Nephron progenitor cell (in vitro differentiated cells): ENCODE measurements at regions not wholly inside any gene's neighbourhood (a gene's known extent, or its start where the extent isn't known, plus 50 kb on each side); places are given as distances from the start of the nearest gene placed in this dataset.

Experiments
- DNase-seq: peaks from one replicate; pipeline ENCODE4 v3.0.0; 2021
- H3K27ac Mint-ChIP-seq: 2 replicates; pipeline ENCODE4 v1.8.0; 2021; ENCODE audit warnings: mild to moderate bottlenecking, moderate library complexity, mixed read lengths
- H3K27me3 Mint-ChIP-seq: 2 replicates; pipeline ENCODE4 v1.8.0; 2021; ENCODE audit warnings: mild to moderate bottlenecking, low read depth, mixed read lengths; ENCODE audit not compliant: poor library complexity
- H3K36me3 Mint-ChIP-seq: 2 replicates; pipeline ENCODE4 v1.8.0; 2021; ENCODE audit warnings: low read depth, mixed read lengths
- H3K4me1 Mint-ChIP-seq: 2 replicates; pipeline ENCODE4 v1.8.0; 2021; ENCODE audit warnings: mixed read lengths
- H3K4me3 Mint-ChIP-seq: 2 replicates; pipeline ENCODE4 v1.8.0; 2021; ENCODE audit warnings: mild to moderate bottlenecking, moderate library complexity, mixed read lengths
- H3K9me3 Mint-ChIP-seq: 2 replicates; pipeline ENCODE4 v1.8.0; 2021; ENCODE audit warnings: mild to moderate bottlenecking, moderate library complexity, mixed read lengths
- CTCF ChIP-seq: fragments of 200-600 bp; sonication (generic); IDR thresholded peaks from 2 replicates; pipeline ENCODE4 v1.5.0; 2021; ENCODE audit warnings: antibody characterized with exemption

GRCh38 chr6:84877515-84878210 lies 113.3 kb upstream of the TBX18 start:
- Mint-ChIP-seq H3K36me3 (no peaks in the 10 kb centered on the region), H3K9me3 (no peaks in the 10 kb centered on the region), H3K27ac (no peak overlapping the region), H3K4me1 (peaks cover 15% of the 10 kb centered on the region), H3K27me3 (peaks cover 8% of the 10 kb centered on the region), H3K4me3 (no peak overlapping the region)
- DNase-seq: no peak
- no peak for TF ChIP-seq CTCF

- H3K9me3 Mint-ChIP-seq: no peaks in the 10 kb centered on the region
- peaks cover 19% of the 10 kb centered on the region for H3K4me1 Mint-ChIP-seq
- no peak overlapping the region for H3K4me3 Mint-ChIP-seq
- TF ChIP-seq CTCF: no peak
- no peak for DNase-seq
- H3K36me3 Mint-ChIP-seq: no peaks in the 10 kb centered on the region
- H3K27me3 Mint-ChIP-seq: peaks cover 8% of the 10 kb centered on the region
- no peak overlapping the region for H3K27ac Mint-ChIP-seq
These were observed 112.5 kb upstream of the TBX18 start for GRCh38 chr6:84876723-84877514.

- Mint-ChIP-seq H3K27me3 (peaks cover 2% of the 10 kb centered on the region), H3K9me3 (no peaks in the 10 kb centered on the region), H3K4me1 (peaks cover 21% of the 10 kb centered on the region), H3K36me3 (no peaks in the 10 kb centered on the region), H3K4me3 (no peak overlapping the region), H3K27ac (peak overlapping the region; percentile 69)
- no peak for TF ChIP-seq CTCF
- no peak for DNase-seq
These were observed 108.8 kb upstream of the TBX18 start for GRCh38 chr6:84872996-84873723.

- H3K4me3 Mint-ChIP-seq: no peak overlapping the region
- H3K4me1 Mint-ChIP-seq: peaks cover 21% of the 10 kb centered on the region
- H3K27ac Mint-ChIP-seq: no peak overlapping the region
- TF ChIP-seq CTCF: no peak
- no peak for DNase-seq
- H3K9me3 Mint-ChIP-seq: no peaks in the 10 kb centered on the region
- H3K27me3 Mint-ChIP-seq: no peaks in the 10 kb centered on the region
- no peaks in the 10 kb centered on the region for H3K36me3 Mint-ChIP-seq
These were observed 107.5 kb upstream of the TBX18 start for GRCh38 chr6:84871925-84872324.

GRCh38 chr6:84870672-84871071 lies 106.3 kb upstream of the TBX18 start:
- Mint-ChIP-seq H3K4me1 (peaks cover 14% of the 10 kb centered on the region), H3K4me3 (no peak overlapping the region)

More at GRCh38 chr6:84870672-84871071, 106.3 kb upstream of the TBX18 start:
- Mint-ChIP-seq H3K9me3 (no peaks in the 10 kb centered on the region), H3K36me3 (no peaks in the 10 kb centered on the region), H3K27me3 (peaks cover 3% of the 10 kb centered on the region), H3K27ac (no peak overlapping the region)
- no peak for TF ChIP-seq CTCF
- no peak for DNase-seq
